Peyer's patch (tissue), 4 donors: ENCODE measurements at regions not wholly inside any gene's neighbourhood (a gene's known extent, or its start where the extent isn't known, plus 50 kb on each side); places are given as distances from the start of the nearest gene placed in this dataset.

Source experiments
- DNase-seq, 3 donors: peaks; one replicate each; pipeline ENCODE4 v3.0.0-alpha.2; 2017 to 2019
- H3K27ac ChIP-seq, 4 donors: fragments of 200-600 bp; sonication (generic); one replicate each; pipeline ENCODE4 v1.5.1; 2016 to 2019
- H3K27me3 ChIP-seq, 2 donors: fragments of 200-600 bp; sonication (generic); one replicate each; pipeline ENCODE4 v1.5.1; 2019
- H3K36me3 ChIP-seq, 3 donors: fragments of 200-600 bp; sonication (generic); one replicate each; pipeline ENCODE4 v1.5.1; 2016 to 2019
- H3K4me1 ChIP-seq, 4 donors: fragments of 200-600 bp; sonication (generic); one replicate each; pipeline ENCODE4 v1.5.1; 2016 to 2019
- H3K4me3 ChIP-seq, 4 donors: fragments of 200-600 bp; sonication (generic); 1 replicate in 3 of 4; 2 replicates in 1 of 4; pipeline ENCODE4 v1.5.1; 2016 to 2019; ENCODE audit warnings: mild to moderate bottlenecking in 1 of 4
- H3K9me3 ChIP-seq, 4 donors: fragments of 200-600 bp; sonication (generic); one replicate each; pipeline ENCODE4 v1.5.1; 2016 to 2019; ENCODE audit warnings: mild to moderate bottlenecking in 1 of 4
- CTCF ChIP-seq, 6 experiments: fragments of 450-650 bp in 4 of 6; fragments of 200-600 bp in 2 of 6; sonication (generic) in 1 of 6; IDR thresholded peaks; one replicate each; pipeline ENCODE4 v1.5.1; 2017 to 2019; ENCODE audit warnings: antibody characterized with exemption in 6 of 6, mild to moderate bottlenecking in 3 of 6, moderate library complexity in 1 of 6
- POLR2A ChIP-seq, 2 donors: fragments of 450-650 bp; IDR thresholded peaks; one replicate each; pipeline ENCODE4 v1.5.1; 2017; ENCODE audit warnings: antibody characterized with exemption in 2 of 2, mild to moderate bottlenecking in 2 of 2, moderate library complexity in 2 of 2

DNA sequence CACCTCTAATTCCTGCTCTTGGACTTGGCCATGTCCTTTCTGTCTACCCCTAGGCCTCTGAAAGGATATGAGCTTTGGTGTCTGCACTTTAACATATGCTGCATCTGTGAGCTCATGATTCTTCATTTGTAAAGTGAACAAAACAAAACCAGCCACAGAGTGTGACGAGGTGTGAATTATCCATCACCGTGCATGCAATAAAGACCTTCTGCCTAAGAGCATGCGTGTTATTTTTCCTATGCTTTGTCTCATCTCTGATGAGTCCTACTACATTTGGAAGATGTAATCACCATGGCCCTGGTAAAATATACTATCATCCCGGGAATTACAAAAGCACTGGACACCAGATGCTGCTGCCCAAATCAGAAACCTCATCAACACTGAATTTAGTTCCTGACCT, 103.5 kb upstream of the KCNAB1 start:
- Histone ChIP-seq H3K27me3 (no peaks in the 10 kb centered on the region), H3K36me3 (no peaks in the 10 kb centered on the region), H3K27ac (no peak overlapping the region), H3K9me3 (no peaks in the 10 kb centered on the region), H3K4me3 (no peak overlapping the region), H3K4me1 (no peaks in the 10 kb centered on the region)
- TF ChIP-seq POLR2A (IDR thresholded peaks at IDR 0.05) = no peak
- no peak for DNase-seq

GRCh38 chr3:156017352-156018030, 102.9 kb upstream of the KCNAB1 start:
- Histone ChIP-seq H3K27ac (no peak overlapping the region), H3K4me1 (no peaks in the 10 kb centered on the region), H3K36me3 (no peaks in the 10 kb centered on the region), H3K4me3 (no peak overlapping the region), H3K9me3 (no peaks in the 10 kb centered on the region), H3K27me3 (no peaks in the 10 kb centered on the region)
- no peak for DNase-seq
- TF ChIP-seq CTCF (IDR thresholded peaks at IDR 0.05) (no peak), POLR2A (IDR thresholded peaks at IDR 0.05) (no peak)

DNA sequence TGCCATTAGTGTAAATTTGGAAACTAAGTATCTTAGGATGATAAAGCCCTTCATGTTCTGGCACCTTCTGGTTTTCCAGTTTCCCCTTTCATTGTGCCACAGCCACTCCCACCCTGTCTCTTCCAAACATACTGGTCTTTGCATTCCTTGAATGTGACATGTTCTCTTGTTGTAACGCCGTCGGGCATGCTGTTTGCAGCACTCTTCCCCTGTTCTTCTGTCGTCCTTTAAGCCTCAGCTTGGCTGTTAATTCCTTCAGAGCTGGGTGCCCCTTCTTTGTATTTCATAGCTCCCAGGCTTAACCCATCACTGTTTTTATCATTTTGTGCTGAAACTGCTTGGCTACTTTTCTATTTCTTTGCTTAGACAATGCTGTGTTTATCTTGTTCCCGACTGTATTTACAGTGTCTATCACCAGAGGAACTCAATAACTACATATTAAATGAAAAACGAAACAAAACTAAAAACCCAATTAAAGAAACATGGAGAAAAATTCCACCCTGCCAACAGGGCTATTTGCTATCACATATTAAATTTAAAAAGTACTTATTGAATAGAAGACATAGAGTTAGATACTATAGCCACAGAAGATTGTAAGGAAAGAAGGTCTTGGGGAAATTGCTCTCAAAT, 95.4 kb upstream of the KCNAB1 start:
- H3K4me3 ChIP-seq = no peak overlapping the region
- H3K36me3 ChIP-seq = no peaks in the 10 kb centered on the region
- no peaks in the 10 kb centered on the region for H3K4me1 ChIP-seq
- no peak for TF ChIP-seq CTCF (IDR thresholded peaks at IDR 0.05)
- H3K9me3 ChIP-seq = no peaks in the 10 kb centered on the region
- H3K27ac ChIP-seq = no peak overlapping the region
- DNase-seq = no peak
- H3K27me3 ChIP-seq = no peaks in the 10 kb centered on the region

DNA sequence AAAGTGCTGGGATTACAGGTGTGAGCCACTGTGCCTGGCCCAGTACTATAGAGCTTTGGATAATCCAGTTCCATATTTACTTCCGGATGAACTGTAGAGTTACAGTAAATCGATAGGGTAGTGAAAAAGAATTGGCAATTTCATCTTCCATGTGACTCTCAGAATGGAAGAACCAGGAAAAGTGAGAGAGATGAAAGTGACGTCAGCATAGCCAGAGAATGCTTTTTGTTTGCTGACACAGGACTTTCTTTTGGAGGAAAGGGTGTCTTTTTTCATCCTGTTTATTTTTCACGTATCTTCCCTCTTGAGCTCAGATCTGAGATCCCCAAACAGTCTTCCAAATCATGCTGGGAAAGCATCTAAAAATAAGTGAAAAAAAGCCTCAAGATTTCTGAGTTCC, 91.2 kb upstream of the KCNAB1 start:
- H3K4me3 ChIP-seq = no peak overlapping the region
- DNase-seq = no peak
- H3K27me3 ChIP-seq = no peaks in the 10 kb centered on the region
- H3K36me3 ChIP-seq = no peaks in the 10 kb centered on the region
- H3K4me1 ChIP-seq = no peaks in the 10 kb centered on the region
- no peak overlapping the region for H3K27ac ChIP-seq
- no peaks in the 10 kb centered on the region for H3K9me3 ChIP-seq
- TF ChIP-seq CTCF (IDR thresholded peaks at IDR 0.05) (no peak), POLR2A (IDR thresholded peaks at IDR 0.05) (no peak)

- no peaks in the 10 kb centered on the region for H3K27me3 ChIP-seq
- DNase-seq = no peak
- no peaks in the 10 kb centered on the region for H3K36me3 ChIP-seq
- TF ChIP-seq CTCF (IDR thresholded peaks at IDR 0.05) = no peak
- TF ChIP-seq POLR2A (IDR thresholded peaks at IDR 0.05) = no peak
- H3K9me3 ChIP-seq = no peaks in the 10 kb centered on the region
- H3K27ac ChIP-seq = no peak overlapping the region
- no peaks in the 10 kb centered on the region for H3K4me1 ChIP-seq
- no peak overlapping the region for H3K4me3 ChIP-seq
Measured at GRCh38 chr3:156030723-156031122, 89.7 kb upstream of the KCNAB1 start.

- Histone ChIP-seq H3K27ac (no peak overlapping the region), H3K36me3 (no peaks in the 10 kb centered on the region), H3K9me3 (no peaks in the 10 kb centered on the region), H3K4me1 (no peaks in the 10 kb centered on the region), H3K27me3 (no peaks in the 10 kb centered on the region), H3K4me3 (no peak overlapping the region)
- no peak for DNase-seq
- no peak for TF ChIP-seq POLR2A (IDR thresholded peaks at IDR 0.05)
- TF ChIP-seq CTCF (IDR thresholded peaks at IDR 0.05) = no peak
Measured at GRCh38 chr3:156033428-156033827, 87.0 kb upstream of the KCNAB1 start.
